ENCODE measurements at regions not wholly inside any gene's neighbourhood (a gene's known extent, or its start where the extent isn't known, plus 50 kb on each side); places are given as distances from the start of the nearest gene placed in this dataset.
"Not testable (repeated sequence)": the region's sequence is repeated elsewhere in the genome, so short reads cannot be mapped to it uniquely, and the experiment has no call there.

GRCh38 chr22:48633996-48634836 is 1193.5 kb downstream of the BRD1 start:
- DNase-seq, result no peak

GRCh38 chr22:48632646-48633246 is 1194.9 kb downstream of the BRD1 start:
- DNase-seq, result no peak

- DNase-seq, result no peak
Observed at GRCh38 chr22:48631288-48631863, 1196.3 kb downstream of the BRD1 start.

- DNase-seq, result no peak
Observed at GRCh38 chr22:48630848-48631247, 1196.8 kb downstream of the BRD1 start.

- DNase-seq, result no peak
Observed at GRCh38 chr22:48630433-48630754, 1197.3 kb downstream of the BRD1 start.

GRCh38 chr22:48629631-48630432 is 1197.8 kb downstream of the BRD1 start:
- DNase-seq, result no peak

GRCh38 chr22:48628891-48629543 is 1198.7 kb downstream of the BRD1 start:
- DNase-seq, result no peak

- no peak for DNase-seq
Observed at GRCh38 chr22:48627966-48628365, 1199.7 kb downstream of the BRD1 start.

- no peak for DNase-seq
Observed at GRCh38 chr22:48627203-48627602, 1200.5 kb downstream of the BRD1 start.

- DNase-seq, result no peak
Observed at GRCh38 chr22:48624401-48624800, 1203.3 kb downstream of the BRD1 start.

GRCh38 chr22:48622891-48623545 is 1204.7 kb downstream of the BRD1 start:
- DNase-seq, result no peak

- DNase-seq, result no peak
Observed at GRCh38 chr22:48621085-48621484, 1206.6 kb downstream of the BRD1 start.

- not testable (repeated sequence) for DNase-seq
Observed at GRCh38 chr22:48620460-48620859, 1207.2 kb downstream of the BRD1 start.

GRCh38 chr22:48619721-48620120 is 1208.0 kb downstream of the BRD1 start:
- no peak for DNase-seq

GRCh38 chr22:48618326-48618725 is 1209.3 kb downstream of the BRD1 start:
- no peak for DNase-seq

GRCh38 chr22:48616656-48617055 is 1211.0 kb downstream of the BRD1 start:
- no peak for DNase-seq

GRCh38 chr22:48615171-48616008 is 1212.3 kb downstream of the BRD1 start:
- no peak for DNase-seq

GRCh38 chr22:48613566-48614200 is 1214.0 kb downstream of the BRD1 start:
- DNase-seq, result no peak

- DNase-seq, result no peak
Observed at GRCh38 chr22:48612077-48612995, 1215.3 kb downstream of the BRD1 start.

All from femur (tissue), 1 donor.